ENCODE measurements at regions not wholly inside any gene's neighbourhood (a gene's known extent, or its start where the extent isn't known, plus 50 kb on each side); places are given as distances from the start of the nearest gene placed in this dataset.
"Not testable (repeated sequence)": the region's sequence is repeated elsewhere in the genome, so short reads cannot be mapped to it uniquely, and the experiment has no call there.

DNA sequence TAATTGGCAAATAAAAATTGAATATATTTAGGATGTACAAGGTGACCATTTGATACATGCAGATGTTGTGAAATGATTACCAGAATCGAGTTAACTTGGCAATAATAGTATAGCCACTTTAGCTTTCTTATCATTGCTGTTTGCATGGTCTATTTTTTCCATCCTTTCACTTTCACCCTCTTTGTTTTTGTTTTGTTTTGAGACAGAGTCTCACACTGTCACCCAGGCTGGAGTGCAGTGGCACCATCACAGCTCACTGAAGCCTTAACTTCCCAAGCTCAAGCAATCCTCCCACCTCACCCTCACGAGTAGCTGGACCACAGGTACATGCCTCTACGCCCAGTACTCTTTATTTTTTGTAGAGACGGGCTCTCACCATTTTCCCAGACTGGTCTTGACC lies 218.6 kb upstream of the ADGRL3 start:
- H3K4me3 ChIP-seq, result no peak overlapping the region
- no peak for DNase-seq
- H3K36me3 ChIP-seq, result no peaks in the 10 kb centered on the region
- no peaks in the 10 kb centered on the region for H3K4me1 ChIP-seq
- H3K9me3 ChIP-seq, result no peaks in the 10 kb centered on the region
- no peaks in the 10 kb centered on the region for H3K27me3 ChIP-seq
- no peak for TF ChIP-seq POLR2A (IDR thresholded peaks at IDR 0.05)
- TF ChIP-seq, protein P1, sequence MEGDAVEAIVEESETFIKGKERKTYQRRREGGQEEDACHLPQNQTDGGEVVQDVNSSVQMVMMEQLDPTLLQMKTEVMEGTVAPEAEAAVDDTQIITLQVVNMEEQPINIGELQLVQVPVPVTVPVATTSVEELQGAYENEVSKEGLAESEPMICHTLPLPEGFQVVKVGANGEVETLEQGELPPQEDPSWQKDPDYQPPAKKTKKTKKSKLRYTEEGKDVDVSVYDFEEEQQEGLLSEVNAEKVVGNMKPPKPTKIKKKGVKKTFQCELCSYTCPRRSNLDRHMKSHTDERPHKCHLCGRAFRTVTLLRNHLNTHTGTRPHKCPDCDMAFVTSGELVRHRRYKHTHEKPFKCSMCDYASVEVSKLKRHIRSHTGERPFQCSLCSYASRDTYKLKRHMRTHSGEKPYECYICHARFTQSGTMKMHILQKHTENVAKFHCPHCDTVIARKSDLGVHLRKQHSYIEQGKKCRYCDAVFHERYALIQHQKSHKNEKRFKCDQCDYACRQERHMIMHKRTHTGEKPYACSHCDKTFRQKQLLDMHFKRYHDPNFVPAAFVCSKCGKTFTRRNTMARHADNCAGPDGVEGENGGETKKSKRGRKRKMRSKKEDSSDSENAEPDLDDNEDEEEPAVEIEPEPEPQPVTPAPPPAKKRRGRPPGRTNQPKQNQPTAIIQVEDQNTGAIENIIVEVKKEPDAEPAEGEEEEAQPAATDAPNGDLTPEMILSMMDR (IDR thresholded peaks at IDR 0.05), result no peak
- H3K27ac ChIP-seq, result no peak overlapping the region

DNA sequence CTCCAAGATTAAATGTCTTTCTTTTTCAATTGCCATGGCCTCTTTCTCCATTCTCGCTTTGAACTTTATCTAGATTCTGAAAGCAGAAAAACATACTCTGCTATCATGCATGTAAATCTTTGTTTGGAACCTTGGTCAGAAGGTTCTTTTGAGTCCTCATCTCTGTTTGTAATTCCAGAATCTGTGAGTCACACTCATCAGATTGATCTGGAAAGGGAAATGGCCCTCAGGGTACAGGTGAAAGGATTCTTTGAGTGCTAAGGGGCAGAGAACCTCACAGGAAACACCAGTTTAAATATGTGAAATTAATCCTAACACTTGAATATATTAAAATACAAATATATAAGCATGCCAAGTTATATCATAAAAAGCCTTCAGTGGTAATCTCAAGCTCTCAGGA lies 211.0 kb upstream of the ADGRL3 start:
- no peaks in the 10 kb centered on the region for H3K9me3 ChIP-seq
- DNase-seq, result no peak
- no peak overlapping the region for H3K4me3 ChIP-seq
- no peak overlapping the region for H3K27ac ChIP-seq
- H3K4me1 ChIP-seq, result no peaks in the 10 kb centered on the region
- H3K36me3 ChIP-seq, result no peaks in the 10 kb centered on the region
- no peaks in the 10 kb centered on the region for H3K27me3 ChIP-seq
- TF ChIP-seq, protein P1 (IDR thresholded peaks at IDR 0.05), result no peak
- TF ChIP-seq POLR2A (IDR thresholded peaks at IDR 0.05), result no peak

DNA sequence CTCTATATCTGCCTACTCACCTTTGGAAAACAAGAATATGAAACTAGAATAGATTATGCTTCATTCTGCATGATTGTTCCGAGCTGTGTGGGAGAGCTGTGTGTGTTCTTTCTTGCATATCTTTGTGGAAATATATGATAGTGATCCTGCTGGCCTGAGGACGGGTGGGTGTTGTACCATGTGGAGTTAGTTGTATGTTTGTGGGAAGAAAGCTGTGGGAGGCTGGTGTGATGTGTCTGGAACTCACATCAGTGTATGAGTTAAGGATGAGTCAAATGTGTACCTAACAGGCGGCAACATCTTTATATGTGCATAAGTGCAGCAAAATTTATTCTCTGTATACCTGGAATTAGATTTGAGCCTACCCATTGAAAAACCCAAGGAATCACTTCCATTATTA lies 208.1 kb upstream of the ADGRL3 start:
- Histone ChIP-seq H3K4me3 (no peak overlapping the region), H3K9me3 (no peaks in the 10 kb centered on the region), H3K27ac (no peak overlapping the region), H3K4me1 (no peaks in the 10 kb centered on the region), H3K36me3 (no peaks in the 10 kb centered on the region), H3K27me3 (no peaks in the 10 kb centered on the region)
- no peak for DNase-seq
- TF ChIP-seq, protein P1 (IDR thresholded peaks at IDR 0.05), result no peak
- TF ChIP-seq POLR2A (IDR thresholded peaks at IDR 0.05), result no peak

DNA sequence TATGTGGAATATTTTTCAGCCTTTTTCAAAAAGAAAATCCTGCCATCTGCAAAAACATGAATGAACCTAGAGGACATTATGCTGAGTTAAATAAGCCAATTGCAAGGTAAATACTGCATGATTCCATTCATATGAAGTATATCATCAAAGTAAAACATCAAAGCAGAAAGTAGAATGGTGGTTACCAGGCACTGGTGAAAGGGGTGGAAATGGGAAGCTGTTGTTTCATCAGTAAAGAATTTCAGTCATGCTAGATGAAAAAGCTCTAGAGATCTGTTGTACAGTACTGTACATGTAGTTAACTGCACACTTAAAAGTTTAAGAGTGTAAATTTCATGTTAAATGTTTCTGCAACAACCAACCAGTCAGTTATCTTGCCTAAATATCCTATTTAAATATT lies 196.8 kb upstream of the ADGRL3 start:
- H3K9me3 ChIP-seq, result no peaks in the 10 kb centered on the region
- H3K4me3 ChIP-seq, result no peak overlapping the region
- DNase-seq, result no peak
- H3K27me3 ChIP-seq, result no peaks in the 10 kb centered on the region
- TF ChIP-seq, protein P1 (IDR thresholded peaks at IDR 0.05), result no peak
- TF ChIP-seq POLR2A (IDR thresholded peaks at IDR 0.05), result no peak
- no peak overlapping the region for H3K27ac ChIP-seq
- no peaks in the 10 kb centered on the region for H3K4me1 ChIP-seq
- no peaks in the 10 kb centered on the region for H3K36me3 ChIP-seq

DNA sequence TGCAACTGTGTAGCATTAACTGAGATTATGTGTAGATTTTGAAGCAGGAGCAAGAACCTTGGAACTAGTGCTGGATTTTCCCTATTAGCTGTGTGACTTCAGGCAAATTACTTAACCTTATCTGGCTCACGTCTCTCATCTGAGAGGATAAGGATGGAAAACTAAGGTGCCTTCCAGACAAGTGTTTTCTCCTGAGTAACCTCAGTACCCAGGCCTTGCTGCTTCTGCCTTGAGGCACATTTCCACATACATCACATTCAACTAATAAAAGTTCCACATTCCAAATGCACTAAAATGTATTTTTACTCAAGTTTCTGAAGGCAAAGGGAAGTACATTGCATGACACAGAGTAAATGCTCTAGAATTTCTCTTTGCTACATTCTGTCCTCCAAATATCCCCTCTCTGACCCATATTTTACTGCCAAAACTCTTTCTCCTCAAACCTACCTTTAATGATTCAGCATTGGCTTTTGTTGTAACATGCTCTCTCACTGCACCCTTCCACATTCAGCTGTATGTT lies 195.4 kb upstream of the ADGRL3 start:
- no peaks in the 10 kb centered on the region for H3K9me3 ChIP-seq
- no peak overlapping the region for H3K4me3 ChIP-seq
- H3K27me3 ChIP-seq, result no peaks in the 10 kb centered on the region
- TF ChIP-seq POLR2A (IDR thresholded peaks at IDR 0.05), result no peak
- TF ChIP-seq, protein P1 (IDR thresholded peaks at IDR 0.05), result no peak
- no peaks in the 10 kb centered on the region for H3K4me1 ChIP-seq
- no peak overlapping the region for H3K27ac ChIP-seq
- no peak for DNase-seq
- no peaks in the 10 kb centered on the region for H3K36me3 ChIP-seq

DNA sequence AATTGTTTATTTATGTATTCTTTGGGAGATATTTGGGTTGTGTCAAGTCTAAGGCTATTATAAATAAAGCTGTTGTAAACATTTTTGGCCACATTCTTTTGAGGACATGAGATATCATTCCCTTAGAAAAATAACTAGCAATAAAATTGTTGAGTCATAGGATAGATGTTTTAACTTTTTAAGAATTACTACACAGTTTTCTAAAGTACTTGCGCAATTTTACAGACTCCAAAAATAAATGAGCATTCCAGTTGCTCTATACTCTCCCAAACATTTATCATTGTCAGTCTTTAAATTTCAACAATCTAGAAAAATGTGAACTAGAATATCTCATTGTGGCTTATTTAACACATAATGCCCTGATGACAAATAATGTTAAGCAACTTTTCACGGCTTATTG lies 189.1 kb upstream of the ADGRL3 start:
- H3K4me1 ChIP-seq, result no peaks in the 10 kb centered on the region
- no peak overlapping the region for H3K27ac ChIP-seq
- no peaks in the 10 kb centered on the region for H3K27me3 ChIP-seq
- no peaks in the 10 kb centered on the region for H3K9me3 ChIP-seq
- TF ChIP-seq, protein P1 (IDR thresholded peaks at IDR 0.05), result no peak
- no peak for TF ChIP-seq POLR2A (IDR thresholded peaks at IDR 0.05)
- H3K4me3 ChIP-seq, result no peak overlapping the region
- no peaks in the 10 kb centered on the region for H3K36me3 ChIP-seq
- no peak for DNase-seq

DNA sequence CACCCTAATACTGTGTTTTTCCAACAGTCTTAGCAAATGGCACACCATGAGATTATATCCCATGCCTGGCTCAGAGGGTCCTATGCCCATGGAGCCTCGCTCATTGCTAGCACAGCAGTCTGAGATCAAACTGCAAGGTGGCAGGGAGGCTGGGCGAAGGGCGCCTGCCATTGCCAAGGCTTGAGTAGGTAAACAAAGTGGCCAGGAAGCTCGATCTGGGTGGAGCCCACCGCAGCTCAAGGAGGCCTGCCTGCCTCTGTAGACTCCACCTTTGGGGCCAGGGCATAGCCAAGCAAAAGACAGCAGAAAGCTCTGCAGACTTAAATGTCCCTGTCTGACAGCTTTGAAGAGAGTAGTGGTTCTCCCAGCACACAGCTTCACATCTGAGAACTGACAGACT lies 188.2 kb upstream of the ADGRL3 start:
- H3K27ac ChIP-seq, H3K4me3 ChIP-seq, H3K27me3 ChIP-seq, H3K4me1 ChIP-seq, H3K9me3 ChIP-seq, DNase-seq, H3K36me3 ChIP-seq: not testable (repeated sequence)

Data from Peyer's patch (tissue), 4 donors.